Nephron (organoid): ENCODE measurements at regions not wholly inside any gene's neighbourhood (a gene's known extent, or its start where the extent isn't known, plus 50 kb on each side); places are given as distances from the start of the nearest gene placed in this dataset.

Source experiments
- H3K27ac Mint-ChIP-seq, 3 experiments: 2 replicates each; pipeline ENCODE4 v1.8.0; 2020; ENCODE audit warnings: mixed read lengths in 3 of 3, mild to moderate bottlenecking in 2 of 3, moderate library complexity in 1 of 3
- H3K27me3 Mint-ChIP-seq: 2 replicates; pipeline ENCODE4 v1.8.0; 2021; ENCODE audit warnings: low read depth, mild to moderate bottlenecking, moderate library complexity, mixed read lengths
- H3K36me3 Mint-ChIP-seq: 2 replicates; pipeline ENCODE4 v1.8.0; 2020; ENCODE audit warnings: low read depth, mixed read lengths
- H3K4me1 Mint-ChIP-seq: 2 replicates; pipeline ENCODE4 v1.8.0; 2020; ENCODE audit warnings: mixed read lengths
- H3K4me3 Mint-ChIP-seq, 3 experiments: 2 replicates each; pipeline ENCODE4 v1.8.0; 2020; ENCODE audit warnings: mild to moderate bottlenecking in 3 of 3, mixed read lengths in 3 of 3, moderate library complexity in 2 of 3
- H3K9me3 Mint-ChIP-seq: 2 replicates; pipeline ENCODE4 v1.8.0; 2020; ENCODE audit warnings: mixed read lengths
- TF ChIP-seq, protein P1 (sequence below), 3 experiments: fragments of 200-600 bp; sonication (generic); IDR thresholded peaks; one replicate each; pipeline ENCODE4 v1.5.0; 2021; ENCODE audit warnings: antibody characterized with exemption in 3 of 3; ENCODE audit not compliant: unreplicated experiment in 3 of 3

DNA sequence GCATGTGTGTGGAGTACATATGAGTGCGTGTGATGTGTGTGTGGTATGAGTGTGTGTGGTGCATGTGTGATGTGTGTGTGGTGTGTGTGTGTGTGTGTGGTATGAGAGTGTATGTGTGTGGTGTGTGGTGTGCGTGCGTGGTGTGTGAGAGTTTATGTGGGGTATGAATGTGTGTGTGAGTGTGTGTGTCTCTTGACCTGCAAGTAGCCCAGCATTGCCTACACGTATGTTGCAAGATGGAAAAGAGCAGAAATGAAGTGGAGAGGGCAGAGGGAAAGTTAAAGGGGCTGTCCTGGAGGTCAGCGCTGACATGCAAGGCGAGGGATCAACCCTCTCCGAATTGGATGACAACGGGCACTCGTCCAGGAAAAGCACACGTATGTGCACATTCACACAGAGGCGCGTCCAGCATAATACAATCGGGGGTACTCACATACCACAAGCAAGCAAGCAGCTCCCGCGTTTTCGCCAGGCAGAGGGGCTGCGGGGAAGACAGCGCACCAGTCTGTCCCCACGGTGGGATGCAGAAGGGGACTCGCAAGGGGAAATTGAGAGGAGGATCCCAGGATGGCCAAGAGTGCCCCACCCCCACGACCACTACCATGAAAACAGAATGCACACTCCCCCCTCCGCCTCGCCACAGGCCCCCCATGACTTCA, 174.5 kb upstream of the AFDN start:
- H3K4me1 Mint-ChIP-seq: no peaks in the 10 kb centered on the region
- H3K36me3 Mint-ChIP-seq: no peaks in the 10 kb centered on the region
- no peak overlapping the region for H3K27ac Mint-ChIP-seq
- TF ChIP-seq, protein P1, sequence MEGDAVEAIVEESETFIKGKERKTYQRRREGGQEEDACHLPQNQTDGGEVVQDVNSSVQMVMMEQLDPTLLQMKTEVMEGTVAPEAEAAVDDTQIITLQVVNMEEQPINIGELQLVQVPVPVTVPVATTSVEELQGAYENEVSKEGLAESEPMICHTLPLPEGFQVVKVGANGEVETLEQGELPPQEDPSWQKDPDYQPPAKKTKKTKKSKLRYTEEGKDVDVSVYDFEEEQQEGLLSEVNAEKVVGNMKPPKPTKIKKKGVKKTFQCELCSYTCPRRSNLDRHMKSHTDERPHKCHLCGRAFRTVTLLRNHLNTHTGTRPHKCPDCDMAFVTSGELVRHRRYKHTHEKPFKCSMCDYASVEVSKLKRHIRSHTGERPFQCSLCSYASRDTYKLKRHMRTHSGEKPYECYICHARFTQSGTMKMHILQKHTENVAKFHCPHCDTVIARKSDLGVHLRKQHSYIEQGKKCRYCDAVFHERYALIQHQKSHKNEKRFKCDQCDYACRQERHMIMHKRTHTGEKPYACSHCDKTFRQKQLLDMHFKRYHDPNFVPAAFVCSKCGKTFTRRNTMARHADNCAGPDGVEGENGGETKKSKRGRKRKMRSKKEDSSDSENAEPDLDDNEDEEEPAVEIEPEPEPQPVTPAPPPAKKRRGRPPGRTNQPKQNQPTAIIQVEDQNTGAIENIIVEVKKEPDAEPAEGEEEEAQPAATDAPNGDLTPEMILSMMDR (IDR thresholded peaks at IDR 0.05; ENCODE audit: unreplicated experiment in 3 of 3): no peak
- H3K4me3 Mint-ChIP-seq: no peak overlapping the region
- H3K9me3 Mint-ChIP-seq: no peaks in the 10 kb centered on the region
- no peaks in the 10 kb centered on the region for H3K27me3 Mint-ChIP-seq

DNA sequence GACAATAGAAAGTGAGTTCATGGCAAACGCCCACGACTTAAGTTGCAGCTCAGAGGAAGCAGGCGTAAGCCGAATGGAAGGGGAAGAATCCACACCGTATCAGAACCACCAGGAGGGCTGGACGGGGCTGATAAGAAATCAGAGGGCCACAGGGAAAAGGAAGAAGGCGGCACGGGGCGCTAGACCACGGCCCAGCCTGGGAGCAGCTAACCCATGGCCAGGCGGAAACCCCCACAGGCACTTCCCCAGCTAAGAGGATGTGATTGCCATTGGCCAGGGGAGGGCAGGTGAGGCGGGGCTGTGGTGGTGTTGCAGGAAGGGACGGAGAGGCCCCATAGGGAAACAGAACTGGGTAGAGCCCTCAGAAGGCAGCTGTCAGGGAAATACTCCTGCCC, 174.0 kb upstream of the AFDN start:
- no peak overlapping the region for H3K4me3 Mint-ChIP-seq
- H3K36me3 Mint-ChIP-seq: no peaks in the 10 kb centered on the region
- no peaks in the 10 kb centered on the region for H3K27me3 Mint-ChIP-seq
- TF ChIP-seq, protein P1 (IDR thresholded peaks at IDR 0.05; ENCODE audit: unreplicated experiment in 3 of 3): no peak
- H3K9me3 Mint-ChIP-seq: no peaks in the 10 kb centered on the region
- no peaks in the 10 kb centered on the region for H3K4me1 Mint-ChIP-seq
- no peak overlapping the region for H3K27ac Mint-ChIP-seq

DNA sequence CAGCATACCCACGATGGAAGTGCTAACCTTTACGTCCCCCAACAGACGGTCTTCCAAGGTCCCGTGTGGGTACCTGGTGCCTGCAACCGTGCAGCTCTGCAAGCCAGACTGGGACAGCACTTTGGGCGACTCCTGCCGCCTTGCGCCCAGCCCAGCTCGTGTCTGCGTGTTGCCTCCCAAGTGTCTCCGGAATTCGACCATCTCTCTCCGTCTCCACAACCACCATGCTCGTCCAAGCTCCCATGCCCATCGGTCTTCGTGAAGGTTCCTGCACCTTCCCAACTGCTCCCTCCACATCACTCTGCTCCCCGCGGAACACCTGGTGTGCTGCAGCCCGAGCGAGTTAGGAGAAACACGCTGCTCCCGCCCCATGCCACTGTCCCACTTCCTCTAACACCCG, 173.2 kb upstream of the AFDN start:
- TF ChIP-seq, protein P1 (IDR thresholded peaks at IDR 0.05; ENCODE audit: unreplicated experiment in 3 of 3): no peak
- Mint-ChIP-seq H3K27me3 (no peaks in the 10 kb centered on the region), H3K9me3 (no peaks in the 10 kb centered on the region), H3K36me3 (no peaks in the 10 kb centered on the region), H3K4me1 (no peaks in the 10 kb centered on the region), H3K4me3 (no peak overlapping the region), H3K27ac (no peak overlapping the region)

DNA sequence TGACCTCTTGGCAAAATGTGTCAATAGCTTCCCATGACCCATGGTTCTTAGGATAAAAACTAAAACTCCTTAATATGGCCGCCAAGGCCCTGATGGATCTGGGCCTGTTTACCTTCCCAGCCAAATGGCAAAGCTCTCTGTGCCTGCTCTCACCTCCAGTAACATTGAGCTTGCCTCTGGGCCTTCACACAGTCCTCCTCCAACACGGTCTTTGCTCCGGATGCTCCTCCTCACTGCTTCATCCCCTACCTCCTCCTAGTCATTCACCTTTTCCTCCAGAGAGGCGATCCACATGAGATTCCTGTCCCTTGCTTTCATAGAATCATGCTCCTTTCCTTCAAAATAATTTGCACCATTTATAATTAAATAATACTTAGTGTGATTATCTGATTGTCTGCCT, 172.3 kb upstream of the AFDN start:
- no peaks in the 10 kb centered on the region for H3K27me3 Mint-ChIP-seq
- no peaks in the 10 kb centered on the region for H3K36me3 Mint-ChIP-seq
- no peaks in the 10 kb centered on the region for H3K9me3 Mint-ChIP-seq
- no peaks in the 10 kb centered on the region for H3K4me1 Mint-ChIP-seq
- TF ChIP-seq, protein P1 (IDR thresholded peaks at IDR 0.05; ENCODE audit: unreplicated experiment in 3 of 3): no peak
- no peak overlapping the region for H3K4me3 Mint-ChIP-seq
- no peak overlapping the region for H3K27ac Mint-ChIP-seq

DNA sequence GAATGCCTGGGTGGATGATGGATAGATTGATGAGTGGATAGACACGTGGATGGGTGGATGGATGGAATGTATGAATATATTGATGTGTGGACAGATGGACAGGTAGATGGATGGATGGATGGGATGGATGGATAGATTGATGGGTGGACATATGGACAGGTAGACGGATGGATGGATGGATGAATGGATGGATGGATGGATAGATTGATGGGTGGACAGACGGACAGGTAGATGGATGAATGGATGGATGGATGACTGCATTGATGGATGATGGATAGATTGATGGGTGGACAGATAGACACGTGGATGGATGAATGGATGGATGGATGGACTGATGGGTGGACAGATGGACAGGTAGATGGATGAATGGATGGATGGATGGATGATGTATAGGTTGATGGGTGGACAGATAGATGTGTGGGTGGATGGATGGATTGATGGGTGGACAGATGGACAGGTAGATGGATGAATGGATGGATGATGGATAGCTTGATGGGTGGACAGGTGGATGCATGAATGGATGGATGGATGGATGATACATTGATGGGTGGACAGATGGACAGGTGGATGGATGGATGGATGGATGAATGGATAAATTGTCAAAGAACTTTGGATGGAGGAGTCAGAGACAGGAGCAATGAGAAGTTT, 171.4 kb upstream of the AFDN start:
- Mint-ChIP-seq H3K9me3 (no peaks in the 10 kb centered on the region), H3K36me3 (no peaks in the 10 kb centered on the region), H3K27ac (no peak overlapping the region), H3K4me3 (no peak overlapping the region), H3K4me1 (peaks cover 2% of the 10 kb centered on the region), H3K27me3 (no peaks in the 10 kb centered on the region)
- TF ChIP-seq, protein P1 (IDR thresholded peaks at IDR 0.05; ENCODE audit: unreplicated experiment in 3 of 3): no peak

DNA sequence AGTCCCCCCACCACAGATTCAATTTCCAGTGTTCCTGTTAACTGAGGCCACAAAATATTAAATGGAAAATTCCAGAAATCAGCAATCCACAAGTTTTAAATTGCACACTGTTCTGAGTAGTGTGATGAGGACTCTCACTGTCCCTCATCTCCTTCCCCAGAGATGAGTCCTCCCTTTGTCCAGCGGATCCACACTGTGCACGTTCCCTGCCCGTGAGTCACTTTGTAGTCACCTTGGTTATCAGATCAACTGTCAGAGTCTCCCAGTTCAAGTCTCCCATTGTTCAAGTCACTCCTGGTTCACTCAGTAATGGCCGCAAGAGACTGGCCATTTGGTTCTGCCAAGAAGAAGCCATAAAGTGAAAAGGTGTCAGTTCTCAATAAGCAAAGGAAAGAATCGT, 168.6 kb upstream of the AFDN start:
- no peaks in the 10 kb centered on the region for H3K36me3 Mint-ChIP-seq
- H3K9me3 Mint-ChIP-seq: no peaks in the 10 kb centered on the region
- TF ChIP-seq, protein P1 (IDR thresholded peaks at IDR 0.05; ENCODE audit: unreplicated experiment in 3 of 3): no peak
- no peaks in the 10 kb centered on the region for H3K27me3 Mint-ChIP-seq
- H3K4me1 Mint-ChIP-seq: peaks cover 21% of the 10 kb centered on the region
- H3K27ac Mint-ChIP-seq: peak overlapping the region in 1 of 3 experiments; percentile 62
- no peak overlapping the region for H3K4me3 Mint-ChIP-seq
